Neural cell (in vitro differentiated cells): ENCODE measurements at regions not wholly inside any gene's neighbourhood (a gene's known extent, or its start where the extent isn't known, plus 50 kb on each side); places are given as distances from the start of the nearest gene placed in this dataset.

ENCODE experiments used
- H2AFZ ChIP-seq: fragments of 200-600, 300-800 bp; sonication (generic), shearing (Covaris generic); 2 replicates; pipeline ENCODE4 v1.6.0; 2014; ENCODE audit warnings: low read depth, mild to moderate bottlenecking, antibody characterized with exemption, low read length, moderate library complexity
- H3F3A ChIP-seq: fragments of 200-600 bp; shearing (Covaris generic); 2 replicates; pipeline ENCODE4 v1.6.1; 2016; ENCODE audit warnings: mild to moderate bottlenecking, moderate library complexity, mixed read lengths, antibody characterized with exemption, low read length; ENCODE audit not compliant: insufficient read depth, poor library complexity, severe bottlenecking
- H3K27ac ChIP-seq: fragments of 200-600, 300-800 bp; sonication (generic), shearing (Covaris generic); 2 replicates; pipeline ENCODE4 v1.5.1; 2014; ENCODE audit warnings: mild to moderate bottlenecking, low read length, moderate library complexity
- H3K27me3 ChIP-seq: fragments of 300-800, 200-600 bp; sonication (generic), shearing (Covaris generic); 2 replicates; pipeline ENCODE4 v1.6.0; 2014; ENCODE audit warnings: mild to moderate bottlenecking, low read depth, low read length, moderate library complexity; ENCODE audit not compliant: insufficient read depth
- H3K36me3 ChIP-seq: fragments of 300-800, 200-600 bp; sonication (generic), shearing (Covaris generic); 2 replicates; pipeline ENCODE4 v1.5.1; 2014; ENCODE audit warnings: mild to moderate bottlenecking, antibody characterized with exemption, low read length, moderate library complexity; ENCODE audit not compliant: insufficient read depth
- H3K4me2 ChIP-seq: fragments of 300-800, 200-600 bp; sonication (generic), shearing (Covaris generic); 2 replicates; pipeline ENCODE4 v1.6.0; 2014; ENCODE audit warnings: mild to moderate bottlenecking, low read length
- H3K4me3 ChIP-seq: fragments of 300-800, 200-600 bp; sonication (generic), shearing (Covaris generic); 2 replicates; pipeline ENCODE4 v1.5.1; 2014; ENCODE audit warnings: mild to moderate bottlenecking, low read length, moderate library complexity
- H3K79me2 ChIP-seq: fragments of 200-600 bp; shearing (Covaris generic); replicated peaks from 2 replicates; pipeline ENCODE4 v1.6.0; 2014; ENCODE audit warnings: mild to moderate bottlenecking, low read length, moderate library complexity; ENCODE audit not compliant: insufficient read depth
- H3K9ac ChIP-seq: fragments of 300-800, 200-600 bp; sonication (generic), shearing (Covaris generic); 2 replicates; pipeline ENCODE4 v1.6.1; 2016; ENCODE audit warnings: mild to moderate bottlenecking, low read length, mixed read lengths
- H3K9me2 ChIP-seq: fragments of 200-600 bp; shearing (Covaris generic); 2 replicates; pipeline ENCODE4 v1.6.1; 2016; ENCODE audit warnings: mild to moderate bottlenecking, low read length, mixed read lengths; ENCODE audit not compliant: insufficient read depth
- H3K9me3 ChIP-seq: fragments of 200-600, 300-800 bp; sonication (generic), shearing (Covaris generic); 2 replicates; pipeline ENCODE4 v1.6.1; 2016; ENCODE audit warnings: mild to moderate bottlenecking, mixed run types, low read length, moderate library complexity, mixed read lengths
- H4K20me1 ChIP-seq: fragments of 200-600 bp; shearing (Covaris generic); 2 replicates; pipeline ENCODE4 v1.6.1; 2016; ENCODE audit warnings: mild to moderate bottlenecking, mixed run types; ENCODE audit not compliant: insufficient read depth
- CTCF ChIP-seq: fragments of 450-650 bp; IDR thresholded peaks from 2 replicates; pipeline ENCODE4 v1.5.1; 2014; ENCODE audit warnings: antibody characterized with exemption, mild to moderate bottlenecking, moderate library complexity; ENCODE audit not compliant: poor library complexity, severe bottlenecking
- EP300 ChIP-seq: fragments of 450-650 bp; conservative IDR thresholded peaks from 2 replicates; pipeline ENCODE4 v1.6.1; 2014; ENCODE audit warnings: antibody characterized with exemption, mild to moderate bottlenecking, moderate library complexity; ENCODE audit not compliant: poor library complexity, severe bottlenecking
- EZH2 ChIP-seq: fragments of 200-600, 300-800 bp; shearing (Covaris generic), sonication (generic); IDR thresholded peaks from 2 replicates; pipeline ENCODE4 v1.6.1; 2014; ENCODE audit warnings: antibody characterized with exemption, low read length, borderline replicate concordance, mild to moderate bottlenecking; ENCODE audit not compliant: insufficient read depth, poor library complexity, severe bottlenecking
- MXI1 ChIP-seq: fragments of 450-650 bp; conservative IDR thresholded peaks from 2 replicates; pipeline ENCODE4 v1.6.1; 2014; ENCODE audit warnings: antibody characterized with exemption, mild to moderate bottlenecking; ENCODE audit not compliant: poor library complexity, severe bottlenecking
- POLR2AphosphoS5 ChIP-seq: IDR thresholded peaks from 2 replicates; pipeline ENCODE4 v1.6.1; 2012
- RAD21 ChIP-seq: fragments of 450-650 bp; conservative IDR thresholded peaks from 2 replicates; pipeline ENCODE4 v1.6.1; 2014; ENCODE audit warnings: antibody characterized with exemption, mild to moderate bottlenecking, moderate library complexity
- SMC3 ChIP-seq: fragments of 450-650 bp; conservative IDR thresholded peaks from 2 replicates; pipeline ENCODE4 v1.6.1; 2014; ENCODE audit warnings: antibody characterized with exemption, mild to moderate bottlenecking, moderate library complexity; ENCODE audit not compliant: poor library complexity
- TAF1 ChIP-seq: IDR thresholded peaks from 2 replicates; pipeline ENCODE4 v1.6.1; 2012; ENCODE audit warnings: low read depth
- TF ChIP-seq, protein P1 (sequence below): IDR thresholded peaks from 2 replicates; pipeline ENCODE4 v1.6.1; 2012; ENCODE audit warnings: borderline replicate concordance

GRCh38 chr15:69554279-69554961, 101.8 kb downstream of the RPLP1 start:
- Histone ChIP-seq H3K9me3 (no peaks in the 10 kb centered on the region), H3K79me2 (no peaks in the 10 kb centered on the region), H3K27ac (no peak overlapping the region), H2AFZ (no peak overlapping the region), H3K36me3 (no peaks in the 10 kb centered on the region), H3K9ac (no peak overlapping the region), H3K4me3 (no peak overlapping the region), H3K4me2 (no peak overlapping the region), H3K9me2 (no peaks in the 10 kb centered on the region), H3K27me3 (no peaks in the 10 kb centered on the region), H3F3A (no peaks in the 10 kb centered on the region), H4K20me1 (no peaks in the 10 kb centered on the region)
- TF ChIP-seq EZH2 (no peak), CTCF (no peak), TAF1 (no peak)

DNA sequence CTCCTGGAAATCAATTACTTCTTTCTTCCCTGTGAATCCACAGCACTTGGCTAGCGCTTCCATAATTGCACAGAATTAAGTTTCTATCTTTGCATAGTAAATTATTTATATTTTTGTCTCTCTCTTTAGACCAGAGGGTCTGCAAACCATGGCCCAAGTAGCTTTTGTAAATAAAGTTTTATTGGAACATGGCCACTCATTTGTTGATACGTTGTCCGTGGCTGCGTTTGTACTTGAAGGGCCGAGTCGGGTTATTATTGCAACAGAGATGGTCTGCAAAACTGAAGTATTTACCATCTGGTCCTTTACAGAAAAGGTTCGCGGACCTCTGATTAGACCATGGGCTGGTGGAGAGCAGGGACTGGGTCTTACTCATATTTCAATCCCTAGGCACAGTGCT, 102.5 kb downstream of the RPLP1 start:
- H3K9me2 ChIP-seq: no peaks in the 10 kb centered on the region
- H4K20me1 ChIP-seq: no peaks in the 10 kb centered on the region
- H2AFZ ChIP-seq: no peak overlapping the region
- H3K36me3 ChIP-seq: no peaks in the 10 kb centered on the region
- H3K27me3 ChIP-seq: no peaks in the 10 kb centered on the region
- no peaks in the 10 kb centered on the region for H3F3A ChIP-seq
- no peak overlapping the region for H3K4me2 ChIP-seq
- no peaks in the 10 kb centered on the region for H3K9me3 ChIP-seq
- no peak overlapping the region for H3K27ac ChIP-seq
- no peaks in the 10 kb centered on the region for H3K79me2 ChIP-seq
- no peak overlapping the region for H3K9ac ChIP-seq
- TF ChIP-seq, protein P1, sequence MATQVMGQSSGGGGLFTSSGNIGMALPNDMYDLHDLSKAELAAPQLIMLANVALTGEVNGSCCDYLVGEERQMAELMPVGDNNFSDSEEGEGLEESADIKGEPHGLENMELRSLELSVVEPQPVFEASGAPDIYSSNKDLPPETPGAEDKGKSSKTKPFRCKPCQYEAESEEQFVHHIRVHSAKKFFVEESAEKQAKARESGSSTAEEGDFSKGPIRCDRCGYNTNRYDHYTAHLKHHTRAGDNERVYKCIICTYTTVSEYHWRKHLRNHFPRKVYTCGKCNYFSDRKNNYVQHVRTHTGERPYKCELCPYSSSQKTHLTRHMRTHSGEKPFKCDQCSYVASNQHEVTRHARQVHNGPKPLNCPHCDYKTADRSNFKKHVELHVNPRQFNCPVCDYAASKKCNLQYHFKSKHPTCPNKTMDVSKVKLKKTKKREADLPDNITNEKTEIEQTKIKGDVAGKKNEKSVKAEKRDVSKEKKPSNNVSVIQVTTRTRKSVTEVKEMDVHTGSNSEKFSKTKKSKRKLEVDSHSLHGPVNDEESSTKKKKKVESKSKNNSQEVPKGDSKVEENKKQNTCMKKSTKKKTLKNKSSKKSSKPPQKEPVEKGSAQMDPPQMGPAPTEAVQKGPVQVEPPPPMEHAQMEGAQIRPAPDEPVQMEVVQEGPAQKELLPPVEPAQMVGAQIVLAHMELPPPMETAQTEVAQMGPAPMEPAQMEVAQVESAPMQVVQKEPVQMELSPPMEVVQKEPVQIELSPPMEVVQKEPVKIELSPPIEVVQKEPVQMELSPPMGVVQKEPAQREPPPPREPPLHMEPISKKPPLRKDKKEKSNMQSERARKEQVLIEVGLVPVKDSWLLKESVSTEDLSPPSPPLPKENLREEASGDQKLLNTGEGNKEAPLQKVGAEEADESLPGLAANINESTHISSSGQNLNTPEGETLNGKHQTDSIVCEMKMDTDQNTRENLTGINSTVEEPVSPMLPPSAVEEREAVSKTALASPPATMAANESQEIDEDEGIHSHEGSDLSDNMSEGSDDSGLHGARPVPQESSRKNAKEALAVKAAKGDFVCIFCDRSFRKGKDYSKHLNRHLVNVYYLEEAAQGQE: no peak
- no peak for TF ChIP-seq EZH2
- no peak for TF ChIP-seq MXI1
- no peak for TF ChIP-seq EP300
- TF ChIP-seq RAD21: no peak
- TF ChIP-seq TAF1: no peak
- TF ChIP-seq CTCF: no peak
- TF ChIP-seq POLR2AphosphoS5: no peak
- no peak for TF ChIP-seq SMC3
- H3K4me3 ChIP-seq: no peak overlapping the region
